ENCODE measurements at regions not wholly inside any gene's neighbourhood (a gene's known extent, or its start where the extent isn't known, plus 50 kb on each side); places are given as distances from the start of the nearest gene placed in this dataset.
"Not testable (repeated sequence)": the region's sequence is repeated elsewhere in the genome, so short reads cannot be mapped to it uniquely, and the experiment has no call there.

GRCh38 chr7:51393003-51393402 is 76.4 kb upstream of the COBL start:
- H2AFZ ChIP-seq; H4K20me1 ChIP-seq (ENCODE audit: insufficient read depth); H3K27me3 ChIP-seq (ENCODE audit: insufficient read depth, low read depth); CTCF ChIA-PET; intact Hi-C loops (cut with micrococcal nuclease; ENCODE audit: unreplicated experiment); H3K9me2 ChIP-seq (ENCODE audit: insufficient read depth); H3K4me2 ChIP-seq; H3K4me3 ChIP-seq; H3K9me3 ChIP-seq (ENCODE audit: insufficient read depth, low read depth); BruUV-seq (replicated peaks); H3K36me3 ChIP-seq (ENCODE audit: low read depth); H3K27ac ChIP-seq; H3F3A ChIP-seq (ENCODE audit: insufficient read depth, low read depth); POLR2A ChIA-PET (ENCODE audit: unreplicated experiment); H3K4me1 ChIP-seq (replicated peaks; ENCODE audit: insufficient read depth); H3K79me2 ChIP-seq (ENCODE audit: low read depth); DNase-seq: not testable (repeated sequence)

GRCh38 chr7:51389952-51390351 is 73.3 kb upstream of the COBL start:
- DNase-seq; POLR2A ChIA-PET (ENCODE audit: unreplicated experiment); H3K36me3 ChIP-seq (ENCODE audit: low read depth); H3F3A ChIP-seq (ENCODE audit: insufficient read depth, low read depth); H3K9me3 ChIP-seq (ENCODE audit: insufficient read depth, low read depth); H3K4me2 ChIP-seq; BruUV-seq (replicated peaks); CTCF ChIA-PET; H4K20me1 ChIP-seq (ENCODE audit: insufficient read depth); H3K79me2 ChIP-seq (ENCODE audit: low read depth); H3K4me3 ChIP-seq; H3K27me3 ChIP-seq (ENCODE audit: insufficient read depth, low read depth); H2AFZ ChIP-seq; intact Hi-C loops (cut with micrococcal nuclease; ENCODE audit: unreplicated experiment); H3K27ac ChIP-seq; H3K4me1 ChIP-seq (replicated peaks; ENCODE audit: insufficient read depth); H3K9me2 ChIP-seq (ENCODE audit: insufficient read depth): not testable (repeated sequence)

GRCh38 chr7:51389216-51389812 is 72.7 kb upstream of the COBL start:
- H3K4me2 ChIP-seq; H4K20me1 ChIP-seq (ENCODE audit: insufficient read depth); H3K79me2 ChIP-seq (ENCODE audit: low read depth); H3K4me1 ChIP-seq (replicated peaks; ENCODE audit: insufficient read depth); H3K9me3 ChIP-seq (ENCODE audit: insufficient read depth, low read depth); H3K4me3 ChIP-seq; H2AFZ ChIP-seq; H3K27me3 ChIP-seq (ENCODE audit: insufficient read depth, low read depth); CTCF ChIA-PET; DNase-seq; H3K27ac ChIP-seq; intact Hi-C loops (cut with micrococcal nuclease; ENCODE audit: unreplicated experiment); BruUV-seq (replicated peaks); H3F3A ChIP-seq (ENCODE audit: insufficient read depth, low read depth); H3K9me2 ChIP-seq (ENCODE audit: insufficient read depth); H3K36me3 ChIP-seq (ENCODE audit: low read depth): not testable (repeated sequence)
- POLR2A ChIA-PET (ENCODE audit: unreplicated experiment): interaction anchor here (0.5 kb wide), 1 partner anchor 1412 kb away, joined by 14 read pairs; no protein-coding TSS in a partner anchor

- DNase-seq; CTCF ChIA-PET; H3K79me2 ChIP-seq (ENCODE audit: low read depth); H3K4me2 ChIP-seq; H2AFZ ChIP-seq; H3K4me3 ChIP-seq; H3K9me3 ChIP-seq (ENCODE audit: insufficient read depth, low read depth); H3K27me3 ChIP-seq (ENCODE audit: insufficient read depth, low read depth); POLR2A ChIA-PET (ENCODE audit: unreplicated experiment); BruUV-seq (replicated peaks); H3K9me2 ChIP-seq (ENCODE audit: insufficient read depth); H3K4me1 ChIP-seq (replicated peaks; ENCODE audit: insufficient read depth); H4K20me1 ChIP-seq (ENCODE audit: insufficient read depth); intact Hi-C loops (cut with micrococcal nuclease; ENCODE audit: unreplicated experiment); H3K27ac ChIP-seq; H3K36me3 ChIP-seq (ENCODE audit: low read depth); H3F3A ChIP-seq (ENCODE audit: insufficient read depth, low read depth): not testable (repeated sequence)
Measured at GRCh38 chr7:51388241-51388640, 71.6 kb upstream of the COBL start.

GRCh38 chr7:51386806-51387568 is 70.4 kb upstream of the COBL start:
- H3K4me2 ChIP-seq; H3K4me3 ChIP-seq; H3K36me3 ChIP-seq (ENCODE audit: low read depth); POLR2A ChIA-PET (ENCODE audit: unreplicated experiment); H3K27ac ChIP-seq; H3K79me2 ChIP-seq (ENCODE audit: low read depth); H4K20me1 ChIP-seq (ENCODE audit: insufficient read depth); H3K9me2 ChIP-seq (ENCODE audit: insufficient read depth); BruUV-seq (replicated peaks); DNase-seq; H3K4me1 ChIP-seq (replicated peaks; ENCODE audit: insufficient read depth); intact Hi-C loops (cut with micrococcal nuclease; ENCODE audit: unreplicated experiment); H3K27me3 ChIP-seq (ENCODE audit: insufficient read depth, low read depth); H3K9me3 ChIP-seq (ENCODE audit: insufficient read depth, low read depth); H3F3A ChIP-seq (ENCODE audit: insufficient read depth, low read depth); H2AFZ ChIP-seq: not testable (repeated sequence)
- CTCF ChIA-PET: interaction anchor here (0.7 kb wide), 1 partner anchor 706 kb away, joined by 3 read pairs; no protein-coding TSS in a partner anchor

GRCh38 chr7:51386184-51386583 is 69.6 kb upstream of the COBL start:
- H4K20me1 ChIP-seq (ENCODE audit: insufficient read depth); CTCF ChIA-PET; DNase-seq; H3K27me3 ChIP-seq (ENCODE audit: insufficient read depth, low read depth); H3K4me1 ChIP-seq (replicated peaks; ENCODE audit: insufficient read depth); H2AFZ ChIP-seq; H3K4me2 ChIP-seq; BruUV-seq (replicated peaks); POLR2A ChIA-PET (ENCODE audit: unreplicated experiment); H3K4me3 ChIP-seq; H3K36me3 ChIP-seq (ENCODE audit: low read depth); H3K9me2 ChIP-seq (ENCODE audit: insufficient read depth); H3K27ac ChIP-seq; intact Hi-C loops (cut with micrococcal nuclease; ENCODE audit: unreplicated experiment); H3K9me3 ChIP-seq (ENCODE audit: insufficient read depth, low read depth); H3F3A ChIP-seq (ENCODE audit: insufficient read depth, low read depth); H3K79me2 ChIP-seq (ENCODE audit: low read depth): not testable (repeated sequence)

GRCh38 chr7:51382243-51382642 is 65.6 kb upstream of the COBL start:
- H3K9me3 ChIP-seq (ENCODE audit: insufficient read depth, low read depth); H3K36me3 ChIP-seq (ENCODE audit: low read depth); H3K79me2 ChIP-seq (ENCODE audit: low read depth); H3K4me3 ChIP-seq; H3F3A ChIP-seq (ENCODE audit: insufficient read depth, low read depth); intact Hi-C loops (cut with micrococcal nuclease; ENCODE audit: unreplicated experiment); CTCF ChIA-PET; H3K27me3 ChIP-seq (ENCODE audit: insufficient read depth, low read depth); H3K27ac ChIP-seq; H3K9me2 ChIP-seq (ENCODE audit: insufficient read depth); BruUV-seq (replicated peaks); H2AFZ ChIP-seq; DNase-seq; H3K4me2 ChIP-seq; H3K4me1 ChIP-seq (replicated peaks; ENCODE audit: insufficient read depth); H4K20me1 ChIP-seq (ENCODE audit: insufficient read depth): not testable (repeated sequence)
- POLR2A ChIA-PET (ENCODE audit: unreplicated experiment): interaction anchor here (0.7 kb wide), 1 partner anchor 23 kb away, joined by 21 read pairs; no protein-coding TSS in a partner anchor
